Testis (tissue), 2 donors: ENCODE measurements at regions not wholly inside any gene's neighbourhood (a gene's known extent, or its start where the extent isn't known, plus 50 kb on each side); places are given as distances from the start of the nearest gene placed in this dataset.

ENCODE experiments used
- POLR2A ChIP-seq: fragments of 450-650 bp; IDR thresholded peaks from one replicate; pipeline ENCODE4 v1.6.1; 2017; ENCODE audit warnings: antibody characterized with exemption, mild to moderate bottlenecking, moderate library complexity
- TF ChIP-seq, protein P1 (sequence below), 3 experiments: fragments of 450-650 bp in 2 of 3; fragments of 200-600 bp in 1 of 3; sonication (generic) in 1 of 3; IDR thresholded peaks; one replicate each; pipeline ENCODE4 v1.5.1; 2016 to 2019; ENCODE audit warnings: antibody characterized with exemption in 3 of 3, mild to moderate bottlenecking in 2 of 3, moderate library complexity in 1 of 3

DNA sequence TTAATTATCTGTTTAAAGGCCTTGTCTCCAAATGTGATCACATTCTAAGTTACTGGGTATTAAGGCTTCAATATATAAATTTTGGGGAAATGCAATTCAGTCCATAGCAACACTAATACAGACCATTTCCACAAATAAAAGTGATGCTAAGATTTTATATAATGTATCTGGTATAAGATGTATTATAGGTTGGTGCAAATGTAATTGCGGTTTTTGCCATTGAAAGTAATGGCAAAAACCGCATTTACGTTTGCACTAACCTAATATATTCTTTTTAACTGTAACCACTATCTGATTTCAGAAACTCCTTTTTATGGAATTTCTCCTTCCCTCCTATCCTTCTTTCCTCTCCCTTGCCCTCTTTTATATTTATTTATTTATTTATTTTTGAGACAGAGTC lies 1020.6 kb downstream of the BCL11A start:
- no peak for TF ChIP-seq POLR2A
- TF ChIP-seq, protein P1, sequence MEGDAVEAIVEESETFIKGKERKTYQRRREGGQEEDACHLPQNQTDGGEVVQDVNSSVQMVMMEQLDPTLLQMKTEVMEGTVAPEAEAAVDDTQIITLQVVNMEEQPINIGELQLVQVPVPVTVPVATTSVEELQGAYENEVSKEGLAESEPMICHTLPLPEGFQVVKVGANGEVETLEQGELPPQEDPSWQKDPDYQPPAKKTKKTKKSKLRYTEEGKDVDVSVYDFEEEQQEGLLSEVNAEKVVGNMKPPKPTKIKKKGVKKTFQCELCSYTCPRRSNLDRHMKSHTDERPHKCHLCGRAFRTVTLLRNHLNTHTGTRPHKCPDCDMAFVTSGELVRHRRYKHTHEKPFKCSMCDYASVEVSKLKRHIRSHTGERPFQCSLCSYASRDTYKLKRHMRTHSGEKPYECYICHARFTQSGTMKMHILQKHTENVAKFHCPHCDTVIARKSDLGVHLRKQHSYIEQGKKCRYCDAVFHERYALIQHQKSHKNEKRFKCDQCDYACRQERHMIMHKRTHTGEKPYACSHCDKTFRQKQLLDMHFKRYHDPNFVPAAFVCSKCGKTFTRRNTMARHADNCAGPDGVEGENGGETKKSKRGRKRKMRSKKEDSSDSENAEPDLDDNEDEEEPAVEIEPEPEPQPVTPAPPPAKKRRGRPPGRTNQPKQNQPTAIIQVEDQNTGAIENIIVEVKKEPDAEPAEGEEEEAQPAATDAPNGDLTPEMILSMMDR (IDR thresholded peaks at IDR 0.05), result no peak
